WTC11 (cell line): ENCODE measurements at regions not wholly inside any gene's neighbourhood (a gene's known extent, or its start where the extent isn't known, plus 50 kb on each side); places are given as distances from the start of the nearest gene placed in this dataset.

Source experiments
- ATAC-seq: fragments of 200-7000 bp; cut with Tn5 transposase; 2 replicates; pipeline ENCODE4 v1.10.0; 2021; ENCODE audit warnings: mild to moderate bottlenecking, moderate library complexity
- CTCF ChIA-PET: fragments of 300-600 bp; sonication (Branson Sonifier 250); formaldehyde crosslinking; loops from one replicate; lab custom pipeline; 2021; ENCODE audit warnings: antibody characterized with exemption; lab: Charles Lee
- POLR2A ChIA-PET: fragments of 350-600 bp; sonication (Branson Sonifier 250); formaldehyde crosslinking; loops from one replicate; lab custom pipeline; 2021; ENCODE audit warnings: antibody characterized with exemption; lab: Charles Lee
- DNase-seq: peaks from one replicate; pipeline ENCODE4 v3.0.0; 2021; ENCODE audit warnings: low spot score
- H3K27ac Mint-ChIP-seq: 2 replicates; pipeline ENCODE4 v1.8.0; 2021; ENCODE audit warnings: mixed read lengths
- H3K27me3 Mint-ChIP-seq: 2 replicates; pipeline ENCODE4 v1.8.0; 2021; ENCODE audit warnings: low read depth, mild to moderate bottlenecking, moderate library complexity, mixed read lengths
- H3K36me3 Mint-ChIP-seq: 2 replicates; pipeline ENCODE4 v1.8.0; 2021; ENCODE audit warnings: mixed read lengths
- H3K4me1 Mint-ChIP-seq: 2 replicates; pipeline ENCODE4 v1.8.0; 2022; ENCODE audit warnings: mixed read lengths
- H3K4me3 Mint-ChIP-seq: 2 replicates; pipeline ENCODE4 v1.8.0; 2021; ENCODE audit warnings: mild to moderate bottlenecking, moderate library complexity, mixed read lengths
- H3K9me3 Mint-ChIP-seq: 2 replicates; pipeline ENCODE4 v1.8.0; 2021; ENCODE audit warnings: mixed read lengths
- EMX1 ChIP-seq: fragments of 250-450 bp; sonication (Bioruptor Pico); IDR thresholded peaks from 2 replicates; pipeline ENCODE4 v1.8.0; 2021; ENCODE audit warnings: mild to moderate bottlenecking
- ESRRA ChIP-seq: sonication (generic); formaldehyde crosslinking; IDR thresholded peaks from 2 replicates; pipeline ENCODE4 v1.8.1; 2022; ENCODE audit warnings: mild to moderate bottlenecking, missing genetic modification reagents, borderline replicate concordance
- FOXJ3 ChIP-seq: sonication (generic); formaldehyde crosslinking; IDR thresholded peaks from 2 replicates; pipeline ENCODE4 v1.9.0; 2021; ENCODE audit warnings: missing genetic modification reagents, mild to moderate bottlenecking, borderline replicate concordance
- MYBL2 ChIP-seq: sonication (generic); formaldehyde crosslinking; IDR thresholded peaks from 2 replicates; pipeline ENCODE4 v1.8.1; 2023; ENCODE audit warnings: mild to moderate bottlenecking, moderate library complexity, missing genetic modification reagents
- PRRX2 ChIP-seq: fragments of 250-450 bp; sonication (Bioruptor Pico); IDR thresholded peaks from 2 replicates; pipeline ENCODE4 v1.8.0; 2021; ENCODE audit warnings: mild to moderate bottlenecking
- RELA ChIP-seq: sonication (generic); formaldehyde crosslinking; IDR thresholded peaks from 2 replicates; pipeline ENCODE4 v1.8.1; 2022; ENCODE audit warnings: missing genetic modification reagents, mild to moderate bottlenecking, borderline replicate concordance
- RORB ChIP-seq: fragments of 250-450 bp; sonication (Bioruptor Pico); IDR thresholded peaks from 2 replicates; pipeline ENCODE4 v1.9.0; 2021; ENCODE audit warnings: mild to moderate bottlenecking
- SP1 ChIP-seq: sonication (generic); formaldehyde crosslinking; conservative IDR thresholded peaks from 2 replicates; pipeline ENCODE4 v1.8.1; 2022; ENCODE audit warnings: missing genetic modification reagents
- TCF7 ChIP-seq: sonication (generic); formaldehyde crosslinking; IDR thresholded peaks from 2 replicates; pipeline ENCODE4 v1.8.0; 2022; ENCODE audit warnings: mild to moderate bottlenecking, low read depth, missing genetic modification reagents, moderate library complexity
- ZNF219 ChIP-seq: sonication (generic); formaldehyde crosslinking; IDR thresholded peaks from 2 replicates; pipeline ENCODE4 v1.8.0; 2023; ENCODE audit warnings: missing genetic modification reagents, mild to moderate bottlenecking, borderline replicate concordance
- ZNF416 ChIP-seq: fragments of 250-450 bp; sonication (Bioruptor Pico); IDR thresholded peaks from 2 replicates; pipeline ENCODE4 v1.9.0; 2021; ENCODE audit warnings: mild to moderate bottlenecking, inconsistent platforms
- ZNF671 ChIP-seq: fragments of 250-450 bp; sonication (Bioruptor Pico); IDR thresholded peaks from 2 replicates; pipeline ENCODE4 v1.8.0; 2021; ENCODE audit warnings: mild to moderate bottlenecking
- TF ChIP-seq, protein P1 (sequence below): sonication (generic); formaldehyde crosslinking; IDR thresholded peaks from 2 replicates; pipeline ENCODE4 v1.8.1; 2023; ENCODE audit warnings: mild to moderate bottlenecking, missing genetic modification reagents, moderate library complexity
- TF ChIP-seq, protein P2 (sequence below): sonication (generic); formaldehyde crosslinking; IDR thresholded peaks from 2 replicates; pipeline ENCODE4 v1.8.0; 2022; ENCODE audit warnings: mild to moderate bottlenecking, missing genetic modification reagents
- TF ChIP-seq, protein P3 (sequence below): fragments of 250-450 bp; sonication (Bioruptor Pico); IDR thresholded peaks from 2 replicates; pipeline ENCODE4 v1.9.0; 2021; ENCODE audit warnings: mild to moderate bottlenecking
- TF ChIP-seq, protein P4 (sequence below): sonication (generic); formaldehyde crosslinking; IDR thresholded peaks from 2 replicates; pipeline ENCODE4 v1.8.1; 2023; ENCODE audit warnings: mild to moderate bottlenecking, moderate library complexity, missing genetic modification reagents
- TF ChIP-seq, protein P5 (sequence below): sonication (generic); formaldehyde crosslinking; IDR thresholded peaks from 2 replicates; pipeline ENCODE4 v1.8.0; 2023; ENCODE audit warnings: mild to moderate bottlenecking, missing genetic modification reagents
- TF ChIP-seq, protein P6 (sequence below): fragments of 250-450 bp; sonication (Bioruptor Pico); IDR thresholded peaks from 2 replicates; pipeline ENCODE4 v1.9.0; 2021; ENCODE audit warnings: moderate library complexity, mild to moderate bottlenecking, inconsistent platforms, borderline replicate concordance
- TF ChIP-seq, protein P7 (sequence below): sonication (generic); formaldehyde crosslinking; IDR thresholded peaks from 2 replicates; pipeline ENCODE4 v1.8.0; 2023; ENCODE audit warnings: missing genetic modification reagents

DNA sequence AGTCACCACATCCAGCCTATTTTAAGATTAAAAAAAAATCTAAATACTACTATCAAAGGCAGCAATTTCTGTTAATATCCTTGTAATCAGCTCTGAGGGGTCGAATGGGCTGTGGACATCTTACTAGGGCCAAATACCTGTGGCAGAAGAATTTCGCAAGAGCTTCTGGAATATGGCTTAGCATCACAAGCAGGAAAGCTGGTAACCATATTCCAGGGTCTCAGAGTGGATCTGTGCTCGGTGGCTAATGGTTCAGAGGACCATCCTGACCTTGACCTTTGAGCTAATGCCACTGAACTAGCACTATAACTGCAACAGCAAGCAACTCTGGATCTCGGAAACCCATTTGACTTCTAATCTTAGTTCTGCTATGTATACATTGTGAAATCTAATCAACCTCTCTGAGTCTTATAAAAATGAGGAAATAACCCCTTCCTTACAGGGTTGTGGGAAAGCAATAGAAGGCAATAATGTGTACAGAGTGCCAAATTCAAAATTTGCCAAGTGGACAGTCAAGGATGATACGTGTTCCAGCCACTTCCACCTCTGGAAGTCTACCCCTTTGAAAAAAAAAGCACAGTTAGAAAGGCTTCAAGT lies 65.5 kb downstream of the CYP26A1 start:
- Mint-ChIP-seq H3K36me3 (no peaks in the 10 kb centered on the region), H3K27me3 (no peaks in the 10 kb centered on the region; the same call in 1 of the 2 replicates), H3K4me3 (no peak overlapping the region), H3K4me1 (no peaks in the 10 kb centered on the region), H3K27ac (no peak overlapping the region), H3K9me3 (peaks cover 18% of the 10 kb centered on the region)
- DNase-seq = no peak
- TF ChIP-seq, protein P1, sequence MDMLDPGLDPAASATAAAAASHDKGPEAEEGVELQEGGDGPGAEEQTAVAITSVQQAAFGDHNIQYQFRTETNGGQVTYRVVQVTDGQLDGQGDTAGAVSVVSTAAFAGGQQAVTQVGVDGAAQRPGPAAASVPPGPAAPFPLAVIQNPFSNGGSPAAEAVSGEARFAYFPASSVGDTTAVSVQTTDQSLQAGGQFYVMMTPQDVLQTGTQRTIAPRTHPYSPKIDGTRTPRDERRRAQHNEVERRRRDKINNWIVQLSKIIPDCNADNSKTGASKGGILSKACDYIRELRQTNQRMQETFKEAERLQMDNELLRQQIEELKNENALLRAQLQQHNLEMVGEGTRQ = no peak
- no peak for TF ChIP-seq ZNF219 (CRISPR knock-in tag)
- TF ChIP-seq, protein P2, sequence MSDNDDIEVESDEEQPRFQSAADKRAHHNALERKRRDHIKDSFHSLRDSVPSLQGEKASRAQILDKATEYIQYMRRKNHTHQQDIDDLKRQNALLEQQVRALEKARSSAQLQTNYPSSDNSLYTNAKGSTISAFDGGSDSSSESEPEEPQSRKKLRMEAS = no peak
- no peak for TF ChIP-seq MYBL2
- CTCF ChIA-PET = no interaction called here
- POLR2A ChIA-PET = no interaction called here
- no peak for ATAC-seq

DNA sequence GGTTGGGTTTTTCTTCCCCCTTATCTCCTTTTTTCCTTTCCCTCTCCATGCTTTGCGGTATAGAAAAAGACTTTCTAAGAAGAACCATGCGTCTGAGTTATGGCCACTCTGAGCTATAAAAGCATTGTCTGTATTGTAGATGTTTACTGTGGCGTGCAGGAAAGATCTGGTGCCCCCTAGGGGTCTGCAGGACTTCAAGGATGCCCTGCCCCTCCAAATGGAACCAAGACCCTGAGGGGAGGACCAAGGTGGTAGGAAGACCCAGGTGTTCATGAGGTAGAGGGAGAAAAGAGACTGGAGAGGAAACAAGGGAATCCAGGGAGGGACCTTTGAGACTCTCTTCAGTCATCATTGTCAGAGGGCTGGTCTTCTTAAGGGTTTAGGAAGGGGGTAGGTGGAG lies 68.8 kb downstream of the CYP26A1 start:
- peaks cover 18% of the 10 kb centered on the region for H3K9me3 Mint-ChIP-seq
- H3K4me3 Mint-ChIP-seq = no peak overlapping the region
- TF ChIP-seq, protein P3, sequence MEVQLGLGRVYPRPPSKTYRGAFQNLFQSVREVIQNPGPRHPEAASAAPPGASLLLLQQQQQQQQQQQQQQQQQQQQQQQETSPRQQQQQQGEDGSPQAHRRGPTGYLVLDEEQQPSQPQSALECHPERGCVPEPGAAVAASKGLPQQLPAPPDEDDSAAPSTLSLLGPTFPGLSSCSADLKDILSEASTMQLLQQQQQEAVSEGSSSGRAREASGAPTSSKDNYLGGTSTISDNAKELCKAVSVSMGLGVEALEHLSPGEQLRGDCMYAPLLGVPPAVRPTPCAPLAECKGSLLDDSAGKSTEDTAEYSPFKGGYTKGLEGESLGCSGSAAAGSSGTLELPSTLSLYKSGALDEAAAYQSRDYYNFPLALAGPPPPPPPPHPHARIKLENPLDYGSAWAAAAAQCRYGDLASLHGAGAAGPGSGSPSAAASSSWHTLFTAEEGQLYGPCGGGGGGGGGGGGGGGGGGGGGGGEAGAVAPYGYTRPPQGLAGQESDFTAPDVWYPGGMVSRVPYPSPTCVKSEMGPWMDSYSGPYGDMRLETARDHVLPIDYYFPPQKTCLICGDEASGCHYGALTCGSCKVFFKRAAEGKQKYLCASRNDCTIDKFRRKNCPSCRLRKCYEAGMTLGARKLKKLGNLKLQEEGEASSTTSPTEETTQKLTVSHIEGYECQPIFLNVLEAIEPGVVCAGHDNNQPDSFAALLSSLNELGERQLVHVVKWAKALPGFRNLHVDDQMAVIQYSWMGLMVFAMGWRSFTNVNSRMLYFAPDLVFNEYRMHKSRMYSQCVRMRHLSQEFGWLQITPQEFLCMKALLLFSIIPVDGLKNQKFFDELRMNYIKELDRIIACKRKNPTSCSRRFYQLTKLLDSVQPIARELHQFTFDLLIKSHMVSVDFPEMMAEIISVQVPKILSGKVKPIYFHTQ = no peak
- TF ChIP-seq RORB (no peak), PRRX2 (no peak), RELA (CRISPR knock-in tag) (no peak), ZNF416 (CRISPR knock-in tag) (no peak), ESRRA (CRISPR knock-in tag) (no peak), ZNF671 (CRISPR knock-in tag) (no peak), EMX1 (CRISPR knock-in tag) (no peak), SP1 (CRISPR knock-in tag) (no peak), FOXJ3 (CRISPR knock-in tag) (no peak), TCF7 (CRISPR knock-in tag) (no peak)
- TF ChIP-seq, protein P4, sequence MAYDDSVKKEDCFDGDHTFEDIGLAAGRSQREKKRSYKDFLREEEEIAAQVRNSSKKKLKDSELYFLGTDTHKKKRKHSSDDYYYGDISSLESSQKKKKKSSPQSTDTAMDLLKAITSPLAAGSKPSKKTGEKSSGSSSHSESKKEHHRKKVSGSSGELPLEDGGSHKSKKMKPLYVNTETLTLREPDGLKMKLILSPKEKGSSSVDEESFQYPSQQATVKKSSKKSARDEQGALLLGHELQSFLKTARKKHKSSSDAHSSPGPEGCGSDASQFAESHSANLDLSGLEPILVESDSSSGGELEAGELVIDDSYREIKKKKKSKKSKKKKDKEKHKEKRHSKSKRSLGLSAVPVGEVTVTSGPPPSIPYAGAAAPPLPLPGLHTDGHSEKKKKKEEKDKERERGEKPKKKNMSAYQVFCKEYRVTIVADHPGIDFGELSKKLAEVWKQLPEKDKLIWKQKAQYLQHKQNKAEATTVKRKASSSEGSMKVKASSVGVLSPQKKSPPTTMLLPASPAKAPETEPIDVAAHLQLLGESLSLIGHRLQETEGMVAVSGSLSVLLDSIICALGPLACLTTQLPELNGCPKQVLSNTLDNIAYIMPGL = no peak
- TF ChIP-seq, protein P5, sequence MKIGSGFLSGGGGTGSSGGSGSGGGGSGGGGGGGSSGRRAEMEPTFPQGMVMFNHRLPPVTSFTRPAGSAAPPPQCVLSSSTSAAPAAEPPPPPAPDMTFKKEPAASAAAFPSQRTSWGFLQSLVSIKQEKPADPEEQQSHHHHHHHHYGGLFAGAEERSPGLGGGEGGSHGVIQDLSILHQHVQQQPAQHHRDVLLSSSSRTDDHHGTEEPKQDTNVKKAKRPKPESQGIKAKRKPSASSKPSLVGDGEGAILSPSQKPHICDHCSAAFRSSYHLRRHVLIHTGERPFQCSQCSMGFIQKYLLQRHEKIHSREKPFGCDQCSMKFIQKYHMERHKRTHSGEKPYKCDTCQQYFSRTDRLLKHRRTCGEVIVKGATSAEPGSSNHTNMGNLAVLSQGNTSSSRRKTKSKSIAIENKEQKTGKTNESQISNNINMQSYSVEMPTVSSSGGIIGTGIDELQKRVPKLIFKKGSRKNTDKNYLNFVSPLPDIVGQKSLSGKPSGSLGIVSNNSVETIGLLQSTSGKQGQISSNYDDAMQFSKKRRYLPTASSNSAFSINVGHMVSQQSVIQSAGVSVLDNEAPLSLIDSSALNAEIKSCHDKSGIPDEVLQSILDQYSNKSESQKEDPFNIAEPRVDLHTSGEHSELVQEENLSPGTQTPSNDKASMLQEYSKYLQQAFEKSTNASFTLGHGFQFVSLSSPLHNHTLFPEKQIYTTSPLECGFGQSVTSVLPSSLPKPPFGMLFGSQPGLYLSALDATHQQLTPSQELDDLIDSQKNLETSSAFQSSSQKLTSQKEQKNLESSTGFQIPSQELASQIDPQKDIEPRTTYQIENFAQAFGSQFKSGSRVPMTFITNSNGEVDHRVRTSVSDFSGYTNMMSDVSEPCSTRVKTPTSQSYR (CRISPR knock-in tag) = no peak
- TF ChIP-seq, protein P6, sequence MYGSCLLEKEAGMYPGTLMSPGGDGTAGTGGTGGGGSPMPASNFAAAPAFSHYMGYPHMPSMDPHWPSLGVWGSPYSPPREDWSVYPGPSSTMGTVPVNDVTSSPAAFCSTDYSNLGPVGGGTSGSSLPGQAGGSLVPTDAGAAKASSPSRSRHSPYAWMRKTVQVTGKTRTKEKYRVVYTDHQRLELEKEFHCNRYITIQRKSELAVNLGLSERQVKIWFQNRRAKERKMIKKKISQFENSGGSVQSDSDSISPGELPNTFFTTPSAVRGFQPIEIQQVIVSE (CRISPR knock-in tag) = no peak
- TF ChIP-seq, protein P7, sequence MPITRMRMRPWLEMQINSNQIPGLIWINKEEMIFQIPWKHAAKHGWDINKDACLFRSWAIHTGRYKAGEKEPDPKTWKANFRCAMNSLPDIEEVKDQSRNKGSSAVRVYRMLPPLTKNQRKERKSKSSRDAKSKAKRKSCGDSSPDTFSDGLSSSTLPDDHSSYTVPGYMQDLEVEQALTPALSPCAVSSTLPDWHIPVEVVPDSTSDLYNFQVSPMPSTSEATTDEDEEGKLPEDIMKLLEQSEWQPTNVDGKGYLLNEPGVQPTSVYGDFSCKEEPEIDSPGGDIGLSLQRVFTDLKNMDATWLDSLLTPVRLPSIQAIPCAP (CRISPR knock-in tag) = no peak
- H3K27me3 Mint-ChIP-seq = no peaks in the 10 kb centered on the region; the same call in none of the 2 replicates
- no peaks in the 10 kb centered on the region for H3K36me3 Mint-ChIP-seq
- ChIA-PET CTCF (interaction anchor here (0.6 to 1.3 kb wide), 5 partner anchors 9 to 328 kb away, joined by 3 to 5 read pairs (median 4); no protein-coding TSS in a partner anchor), POLR2A (no interaction called here)
- peaks cover 15% of the 10 kb centered on the region for H3K4me1 Mint-ChIP-seq
- H3K27ac Mint-ChIP-seq = no peak overlapping the region
- ATAC-seq (no peak), DNase-seq (no peak)
